IMR-90 (cell line): ENCODE measurements at regions not wholly inside any gene's neighbourhood (a gene's known extent, or its start where the extent isn't known, plus 50 kb on each side); places are given as distances from the start of the nearest gene placed in this dataset.

ENCODE experiments used
- ATAC-seq: fragments of 200-7000 bp; cut with Tn5 transposase; 2 replicates; pipeline ENCODE4 v1.9.1; 2020; ENCODE audit warnings: low read depth, mild to moderate bottlenecking, moderate library complexity
- BruUV-seq: library from RNA; stranded (reverse); fragments of 400-500 nt; replicated peaks from 2 replicates; lab custom pipeline; 2021; lab: Mats Ljungman, UMichigan
- CTCF ChIA-PET: fragments of 300-600 bp; formaldehyde crosslinking; extraction: SDS; loops from one replicate; lab custom pipeline; 2021; ENCODE audit warnings: antibody characterized with exemption; lab: Yijun Ruan, JAX
- POLR2A ChIA-PET: fragments of 300-600 bp; sonication (Branson Sonifier 250); formaldehyde crosslinking; loops from one replicate; lab custom pipeline; 2022; ENCODE audit warnings: antibody characterized with exemption; ENCODE audit not compliant: unreplicated experiment; lab: Charles Lee
- DNase-seq: peaks from one replicate; pipeline ENCODE4 v3.0.0; 2013
- H2AFZ ChIP-seq: replicated peaks from 2 replicates; pipeline ENCODE3; 2013; ENCODE audit warnings: low read length, mild to moderate bottlenecking; ENCODE audit not compliant: poor library complexity
- H2AK5ac ChIP-seq: 2 replicates; pipeline ENCODE4 v1.6.1; 2013; ENCODE audit warnings: low read depth, low read length, inconsistent platforms
- H2AK9ac ChIP-seq: replicated peaks from 2 replicates; pipeline ENCODE3; 2013; ENCODE audit warnings: mild to moderate bottlenecking, low read depth, low read length, moderate library complexity; ENCODE audit not compliant: poor library complexity
- H2BK120ac ChIP-seq: 2 replicates; pipeline ENCODE4 v1.6.1; 2013; ENCODE audit warnings: low read depth, low read length, inconsistent platforms
- H2BK15ac ChIP-seq: 3 replicates; pipeline ENCODE4 v1.6.1; 2013; ENCODE audit warnings: low read depth, low read length, inconsistent platforms
- H2BK20ac ChIP-seq: 2 replicates; pipeline ENCODE4 v1.6.1; 2013; ENCODE audit warnings: low read depth, mild to moderate bottlenecking, inconsistent platforms, low read length, moderate library complexity
- H2BK5ac ChIP-seq: 2 replicates; pipeline ENCODE4 v1.6.1; 2013; ENCODE audit warnings: mild to moderate bottlenecking, low read depth, low read length, inconsistent platforms; ENCODE audit not compliant: poor library complexity, severe bottlenecking
- H3K14ac ChIP-seq: replicated peaks from 2 replicates; pipeline ENCODE4 v1.6.1; 2013; ENCODE audit warnings: low read depth, low read length, inconsistent platforms
- H3K18ac ChIP-seq: 2 replicates; pipeline ENCODE4 v1.6.1; 2013; ENCODE audit warnings: low read depth, low read length, control low read depth
- H3K23ac ChIP-seq: 2 replicates; pipeline ENCODE4 v1.6.1; 2013; ENCODE audit warnings: low read depth, low read length, inconsistent platforms
- H3K27ac ChIP-seq: 2 replicates; pipeline ENCODE4 v1.5.1; 2013; ENCODE audit warnings: mild to moderate bottlenecking, control low read depth, low read length; ENCODE audit not compliant: insufficient read depth
- H3K27me3 ChIP-seq: 2 replicates; pipeline ENCODE4 v1.6.1; 2013; ENCODE audit warnings: low read length; ENCODE audit not compliant: control insufficient read depth, insufficient read depth
- H3K36me3 ChIP-seq: 2 replicates; pipeline ENCODE4 v1.6.1; 2013; ENCODE audit warnings: low read length, mixed read lengths; ENCODE audit not compliant: control insufficient read depth, insufficient read depth
- H3K4ac ChIP-seq: 2 replicates; pipeline ENCODE4 v1.6.1; 2013; ENCODE audit warnings: low read depth, low read length, inconsistent platforms
- H3K4me1 ChIP-seq: 2 replicates; pipeline ENCODE4 v1.6.1; 2013; ENCODE audit warnings: low read length, mixed read lengths; ENCODE audit not compliant: control insufficient read depth, insufficient read depth
- H3K4me2 ChIP-seq: 2 replicates; pipeline ENCODE4 v1.6.1; 2013; ENCODE audit warnings: low read depth, mild to moderate bottlenecking, control low read depth, low read length, moderate library complexity
- H3K4me3 ChIP-seq: 2 replicates; pipeline ENCODE4 v1.5.1; 2013; ENCODE audit warnings: low read depth, mild to moderate bottlenecking, control low read depth, low read length, moderate library complexity; ENCODE audit not compliant: insufficient read depth
- H3K56ac ChIP-seq: 2 replicates; pipeline ENCODE4 v1.6.1; 2013; ENCODE audit warnings: low read length, inconsistent platforms; ENCODE audit not compliant: insufficient read depth; ENCODE audit errors: extremely low read depth
- H3K79me1 ChIP-seq, 2 experiments: 2 replicates each; pipeline ENCODE4 v1.6.1; 2013; ENCODE audit warnings: low read length in 2 of 2, inconsistent platforms in 1 of 2, low read depth in 1 of 2
- H3K9ac ChIP-seq: 2 replicates; pipeline ENCODE4 v1.6.1; 2013; ENCODE audit warnings: low read depth, low read length, control low read depth
- H3K9me1 ChIP-seq: 2 replicates; pipeline ENCODE4 v1.6.1; 2013; ENCODE audit warnings: low read length, inconsistent platforms; ENCODE audit not compliant: insufficient read depth
- H3K9me3 ChIP-seq: 2 replicates; pipeline ENCODE4 v1.6.1; 2013; ENCODE audit warnings: low read length; ENCODE audit not compliant: control insufficient read depth, insufficient read depth
- H4K20me1 ChIP-seq: 2 replicates; pipeline ENCODE4 v1.6.1; 2013; ENCODE audit warnings: low read length, inconsistent platforms; ENCODE audit not compliant: insufficient read depth
- H4K5ac ChIP-seq: 2 replicates; pipeline ENCODE4 v1.6.1; 2013; ENCODE audit warnings: mild to moderate bottlenecking, low read depth, low read length, control low read depth
- H4K8ac ChIP-seq, 2 experiments: 2 replicates each; pipeline ENCODE4 v1.6.1; 2013; ENCODE audit warnings: low read depth in 2 of 2, low read length in 2 of 2, control low read depth in 1 of 2, inconsistent platforms in 1 of 2
- H4K91ac ChIP-seq: 2 replicates; pipeline ENCODE4 v1.6.1; 2013; ENCODE audit warnings: low read depth, low read length, inconsistent platforms; ENCODE audit not compliant: insufficient read depth
- BHLHE40 ChIP-seq: fragments of 150-350 bp; IDR thresholded peaks from 2 replicates; pipeline ENCODE4 v1.6.1; 2016; ENCODE audit warnings: mild to moderate bottlenecking, low read depth, low read length
- CEBPB ChIP-seq: IDR thresholded peaks from 2 replicates; pipeline ENCODE4 v1.6.1; 2012; ENCODE audit warnings: low read depth, low read length, improper control_type of control experiment
- FOS ChIP-seq: fragments of 150-350 bp; IDR thresholded peaks from 2 replicates; pipeline ENCODE4 v1.6.1; 2016; ENCODE audit warnings: low read depth, low read length
- MAFK ChIP-seq: IDR thresholded peaks from 2 replicates; pipeline ENCODE4 v1.6.1; 2012; ENCODE audit warnings: low read depth, low read length, improper control_type of control experiment
- MXI1 ChIP-seq: IDR thresholded peaks from 2 replicates; pipeline ENCODE4 v1.6.1; 2012; ENCODE audit warnings: low read depth, mild to moderate bottlenecking, low read length, moderate library complexity, borderline replicate concordance
- NFE2L2 ChIP-seq: fragments of 150-350 bp; IDR thresholded peaks from 2 replicates; pipeline ENCODE4 v1.6.1; 2016; ENCODE audit warnings: low read depth, mild to moderate bottlenecking, low read length
- RAD21 ChIP-seq: IDR thresholded peaks from 2 replicates; pipeline ENCODE4 v1.6.1; 2012; ENCODE audit warnings: low read length, improper control_type of control experiment
- RCOR1 ChIP-seq: IDR thresholded peaks from 2 replicates; pipeline ENCODE4 v1.6.1; 2012; ENCODE audit warnings: mild to moderate bottlenecking, low read length, improper control_type of control experiment; ENCODE audit not compliant: insufficient replicate concordance
- RFX5 ChIP-seq: IDR thresholded peaks from 2 replicates; pipeline ENCODE4 v1.8.0; 2012; ENCODE audit warnings: low read depth, mild to moderate bottlenecking, low read length, moderate library complexity
- SMC3 ChIP-seq: fragments of 150-350 bp; IDR thresholded peaks from 2 replicates; pipeline ENCODE4 v1.6.1; 2016; ENCODE audit warnings: low read depth, mild to moderate bottlenecking, antibody characterized with exemption, low read length, moderate library complexity
- WGBS, 2 experiments: methylation state at CpG; one replicate each; pipeline versions ENCODE4 v1.1.5 to v1.1.7; 2013; ENCODE audit warnings: missing lambda C conversion rate in 2 of 2; ENCODE audit not compliant: insufficient read length in 1 of 2; ENCODE audit errors: extremely low coverage in 2 of 2; 5-methylcytosine and 5-hydroxymethylcytosine counted together
- dilution Hi-C: fragments of 300-500 bp; cut with HindIII; formaldehyde crosslinking; loops from one replicate; pipeline ENCODE4 v1.14.3; 2018; ENCODE audit warnings: low sequenced_read_pairs; ENCODE audit not compliant: unreplicated experiment
- in situ Hi-C: fragments of 300-500 bp; cut with MboI; formaldehyde crosslinking; loops from 3 replicates; pipeline ENCODE4 v1.14.3; 2019; ENCODE audit warnings: low sequenced_read_pairs, inconsistent platforms, mixed read lengths
- intact Hi-C: fragments of 100-400 bp; cut with micrococcal nuclease; formaldehyde crosslinking; loops from 2 replicates; pipeline ENCODE4 v1.10.0; 2022

DNA sequence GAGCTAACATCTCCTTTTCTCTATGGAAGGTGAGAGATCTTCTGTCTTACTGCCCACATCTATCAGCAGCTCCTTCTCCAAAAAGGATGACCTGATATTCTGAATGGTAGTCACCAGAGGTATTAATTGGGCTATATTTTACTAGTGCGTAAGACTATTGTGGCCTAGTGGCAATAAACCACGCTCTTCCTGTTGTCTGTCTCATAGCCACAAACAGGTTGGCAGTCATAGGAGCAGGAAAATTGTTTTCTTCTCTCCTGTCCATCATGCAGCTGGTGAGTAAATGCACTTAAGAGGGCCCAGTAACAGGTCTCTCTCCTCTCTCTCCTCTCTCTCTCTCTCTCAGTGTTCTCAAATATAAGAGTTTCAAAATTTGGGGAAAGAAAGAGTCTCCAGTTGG, 856.8 kb upstream of the ACVR2A start:
- H2AK9ac ChIP-seq = no peak overlapping the region
- no peak overlapping the region for H2AK5ac ChIP-seq
- H3K9ac ChIP-seq = no peak overlapping the region
- in situ Hi-C loops (no loop called here), dilution Hi-C loops (no loop called here), intact Hi-C loops (no loop called here)
- no peak overlapping the region for H3K4ac ChIP-seq
- H3K23ac ChIP-seq = no peak overlapping the region
- no peak overlapping the region for H2BK20ac ChIP-seq
- no peak overlapping the region for H2AFZ ChIP-seq
- no peak overlapping the region; the same call in 2 of the 3 replicates for H2BK15ac ChIP-seq
- H4K5ac ChIP-seq = no peak overlapping the region
- POLR2A ChIA-PET = no interaction called here
- CTCF ChIA-PET = no interaction called here
- H4K20me1 ChIP-seq = no peaks in the 10 kb centered on the region
- H3K9me1 ChIP-seq = no peaks in the 10 kb centered on the region
- no peak overlapping the region for H3K4me3 ChIP-seq
- WGBS, 2 experiments = no CpG with 5 or more reads among the region's 2 CpGs
- no peak overlapping the region for H3K27ac ChIP-seq
- H3K79me1 ChIP-seq = no peaks in the 10 kb centered on the region
- BruUV-seq = no TSS peak
- H3K14ac ChIP-seq = no peak overlapping the region
- DNase-seq = no peak
- no peak overlapping the region for H2BK5ac ChIP-seq
- no peaks in the 10 kb centered on the region; the same call in 1 of the 2 replicates for H3K27me3 ChIP-seq
- TF ChIP-seq NFE2L2 (no peak), RFX5 (no peak), FOS (no peak), BHLHE40 (no peak), SMC3 (no peak), MXI1 (no peak), CEBPB (no peak), MAFK (no peak), RAD21 (no peak), RCOR1 (no peak)
- no peak overlapping the region for H3K4me2 ChIP-seq
- H3K56ac ChIP-seq = no peak overlapping the region; the same call in 1 of the 2 replicates
- H4K91ac ChIP-seq = no peak overlapping the region
- H3K36me3 ChIP-seq = no peaks in the 10 kb centered on the region
- H2BK120ac ChIP-seq = no peak overlapping the region
- H3K18ac ChIP-seq = no peak overlapping the region; the same call in 1 of the 2 replicates
- H3K4me1 ChIP-seq = peaks cover 2% of the 10 kb centered on the region; the same call in 1 of the 2 replicates
- ATAC-seq = no peak
- no peaks in the 10 kb centered on the region for H3K9me3 ChIP-seq
- no peak overlapping the region for H4K8ac ChIP-seq
